ENCODE measurements at regions not wholly inside any gene's neighbourhood (a gene's known extent, or its start where the extent isn't known, plus 50 kb on each side); places are given as distances from the start of the nearest gene placed in this dataset.

GRCh38 chr5:143581147-143581546 lies 177.7 kb upstream of the NR3C1 start:
- intact Hi-C loops (cut with DNase I): no loop called here
- DNase-seq (ENCODE audit: missing footprints) (no peak), ATAC-seq (no peak)

GRCh38 chr5:143576711-143577484 lies 173.4 kb upstream of the NR3C1 start:
- ATAC-seq (no peak), DNase-seq (ENCODE audit: missing footprints) (no peak)
- intact Hi-C loops (cut with DNase I): no loop called here

- ATAC-seq: no peak
- intact Hi-C loops (cut with DNase I): no loop called here
- no peak for DNase-seq (ENCODE audit: missing footprints)
Measured at GRCh38 chr5:143575286-143575685, 171.8 kb upstream of the NR3C1 start.

- ATAC-seq: no peak
- intact Hi-C loops (cut with DNase I): no loop called here
- DNase-seq (ENCODE audit: missing footprints): no peak
Measured at GRCh38 chr5:143574236-143574635, 170.8 kb upstream of the NR3C1 start.

GRCh38 chr5:143573568-143574170 lies 170.2 kb upstream of the NR3C1 start:
- ATAC-seq: no peak
- intact Hi-C loops (cut with DNase I): no loop called here
- no peak for DNase-seq (ENCODE audit: missing footprints)

- ATAC-seq (no peak), DNase-seq (ENCODE audit: missing footprints) (no peak)
- intact Hi-C loops (cut with DNase I): no loop called here
Measured at GRCh38 chr5:143572671-143573070, 169.2 kb upstream of the NR3C1 start.

GRCh38 chr5:143571642-143572624 lies 168.4 kb upstream of the NR3C1 start:
- intact Hi-C loops (cut with DNase I): no loop called here
- DNase-seq (ENCODE audit: missing footprints) (no peak), ATAC-seq (no peak)

- ATAC-seq: no peak
Measured at GRCh38 chr5:143570989-143571388, 167.5 kb upstream of the NR3C1 start.

GRCh38 chr5:143569722-143570567 lies 166.5 kb upstream of the NR3C1 start:
- ATAC-seq: no peak
- intact Hi-C loops (cut with DNase I): no loop called here
- DNase-seq (ENCODE audit: missing footprints): no peak

More at GRCh38 chr5:143570989-143571388, 167.5 kb upstream of the NR3C1 start:
- no peak for DNase-seq (ENCODE audit: missing footprints)
- intact Hi-C loops (cut with DNase I): no loop called here

- intact Hi-C loops (cut with DNase I): no loop called here
- no peak for ATAC-seq
- no peak for DNase-seq (ENCODE audit: missing footprints)
Measured at GRCh38 chr5:143569213-143569701, 165.8 kb upstream of the NR3C1 start.

- intact Hi-C loops (cut with DNase I): no loop called here
- ATAC-seq (no peak), DNase-seq (ENCODE audit: missing footprints) (no peak)
Measured at GRCh38 chr5:143567583-143568504, 164.4 kb upstream of the NR3C1 start.

GRCh38 chr5:143566139-143566538 lies 162.7 kb upstream of the NR3C1 start:
- intact Hi-C loops (cut with DNase I): no loop called here
- no peak for ATAC-seq
- no peak for DNase-seq (ENCODE audit: missing footprints)

- ATAC-seq (no peak), DNase-seq (ENCODE audit: missing footprints) (no peak)
- intact Hi-C loops (cut with DNase I): no loop called here
Measured at GRCh38 chr5:143564417-143564816, 160.9 kb upstream of the NR3C1 start.

- ATAC-seq (peak; percentile 93), DNase-seq (ENCODE audit: missing footprints) (no peak)
- intact Hi-C loops (cut with DNase I): no loop called here
Measured at GRCh38 chr5:143562935-143563334, 159.4 kb upstream of the NR3C1 start.

GRCh38 chr5:143561219-143561618 lies 157.7 kb upstream of the NR3C1 start:
- DNase-seq (ENCODE audit: missing footprints) (no peak), ATAC-seq (no peak)
- intact Hi-C loops (cut with DNase I): no loop called here

- intact Hi-C loops (cut with DNase I): no loop called here
- DNase-seq (ENCODE audit: missing footprints) (no peak), ATAC-seq (no peak)
Measured at GRCh38 chr5:143560378-143560777, 156.9 kb upstream of the NR3C1 start.

- intact Hi-C loops (cut with DNase I): no loop called here
- ATAC-seq (no peak), DNase-seq (ENCODE audit: missing footprints) (no peak)
Measured at GRCh38 chr5:143559586-143560109, 156.2 kb upstream of the NR3C1 start.
